ENCODE measurements at regions not wholly inside any gene's neighbourhood (a gene's known extent, or its start where the extent isn't known, plus 50 kb on each side); places are given as distances from the start of the nearest gene placed in this dataset.
"Not testable (repeated sequence)": the region's sequence is repeated elsewhere in the genome, so short reads cannot be mapped to it uniquely, and the experiment has no call there.

GRCh38 chr18:5705393-5705792 lies 161.6 kb upstream of the EPB41L3 start:
- H3K9me3 Mint-ChIP-seq (ENCODE audit: low read depth) = peaks cover 2% of the 10 kb centered on the region

GRCh38 chr18:5704847-5705246 lies 161.1 kb upstream of the EPB41L3 start:
- Mint-ChIP-seq H3K36me3 (no peaks in the 10 kb centered on the region), H3K27ac (no peak overlapping the region), H3K9me3 (ENCODE audit: low read depth) (peaks cover 2% of the 10 kb centered on the region), H3K4me3 (no peak overlapping the region), H3K27me3 (no peaks in the 10 kb centered on the region), H3K4me1 (no peaks in the 10 kb centered on the region)
- DNase-seq = no peak
- CTCF ChIA-PET = no interaction called here
- ATAC-seq = no peak

More at GRCh38 chr18:5705393-5705792, 161.6 kb upstream of the EPB41L3 start:
- Mint-ChIP-seq H3K4me3 (no peak overlapping the region), H3K4me1 (no peaks in the 10 kb centered on the region), H3K27ac (no peak overlapping the region), H3K27me3 (no peaks in the 10 kb centered on the region), H3K36me3 (no peaks in the 10 kb centered on the region)
- ATAC-seq = no peak
- DNase-seq = no peak
- CTCF ChIA-PET = no interaction called here

GRCh38 chr18:5702016-5702415 lies 158.2 kb upstream of the EPB41L3 start:
- CTCF ChIA-PET, ATAC-seq, H3K27ac Mint-ChIP-seq: not testable (repeated sequence)

GRCh38 chr18:5693699-5694294 lies 150.0 kb upstream of the EPB41L3 start:
- H3K27me3 Mint-ChIP-seq = no peaks in the 10 kb centered on the region
- DNase-seq (no peak), ATAC-seq (no peak)
- no peaks in the 10 kb centered on the region for H3K4me1 Mint-ChIP-seq
- H3K27ac Mint-ChIP-seq = no peak overlapping the region
- peaks cover 3% of the 10 kb centered on the region for H3K9me3 Mint-ChIP-seq (ENCODE audit: low read depth)
- H3K4me3 Mint-ChIP-seq = no peak overlapping the region
- no peaks in the 10 kb centered on the region for H3K36me3 Mint-ChIP-seq
- CTCF ChIA-PET = no interaction called here

More at GRCh38 chr18:5702016-5702415, 158.2 kb upstream of the EPB41L3 start:
- not testable (repeated sequence) for H3K27me3 Mint-ChIP-seq; DNase-seq; H3K4me1 Mint-ChIP-seq; H3K36me3 Mint-ChIP-seq; H3K9me3 Mint-ChIP-seq (ENCODE audit: low read depth); H3K4me3 Mint-ChIP-seq

- no peak overlapping the region for H3K27ac Mint-ChIP-seq
- no peaks in the 10 kb centered on the region for H3K36me3 Mint-ChIP-seq
- H3K4me1 Mint-ChIP-seq = no peaks in the 10 kb centered on the region
- H3K27me3 Mint-ChIP-seq = no peaks in the 10 kb centered on the region
- no peak for ATAC-seq
- DNase-seq = no peak
- no peaks in the 10 kb centered on the region for H3K9me3 Mint-ChIP-seq (ENCODE audit: low read depth)
- CTCF ChIA-PET = no interaction called here
- no peak overlapping the region for H3K4me3 Mint-ChIP-seq
Observed at GRCh38 chr18:5678779-5679406, 135.1 kb upstream of the EPB41L3 start.

- Mint-ChIP-seq H3K27me3 (no peaks in the 10 kb centered on the region), H3K4me3 (no peak overlapping the region)
Observed at GRCh38 chr18:5678278-5678677, 134.5 kb upstream of the EPB41L3 start.

GRCh38 chr18:5673616-5674015 lies 129.8 kb upstream of the EPB41L3 start:
- CTCF ChIA-PET = no interaction called here
- Mint-ChIP-seq H3K4me1 (no peaks in the 10 kb centered on the region), H3K4me3 (no peak overlapping the region), H3K27me3 (no peaks in the 10 kb centered on the region), H3K36me3 (no peaks in the 10 kb centered on the region), H3K27ac (no peak overlapping the region), H3K9me3 (ENCODE audit: low read depth) (no peaks in the 10 kb centered on the region)
- DNase-seq = no peak
- ATAC-seq = no peak

More at GRCh38 chr18:5678278-5678677, 134.5 kb upstream of the EPB41L3 start:
- H3K36me3 Mint-ChIP-seq = no peaks in the 10 kb centered on the region
- ATAC-seq (no peak), DNase-seq (no peak)
- CTCF ChIA-PET = no interaction called here
- H3K9me3 Mint-ChIP-seq (ENCODE audit: low read depth) = no peaks in the 10 kb centered on the region
- H3K27ac Mint-ChIP-seq = no peak overlapping the region
- no peaks in the 10 kb centered on the region for H3K4me1 Mint-ChIP-seq

- Mint-ChIP-seq H3K27me3 (no peaks in the 10 kb centered on the region), H3K4me1 (no peaks in the 10 kb centered on the region), H3K4me3 (no peak overlapping the region), H3K36me3 (no peaks in the 10 kb centered on the region), H3K9me3 (ENCODE audit: low read depth) (no peaks in the 10 kb centered on the region), H3K27ac (no peak overlapping the region)
- CTCF ChIA-PET = no interaction called here
- ATAC-seq = no peak
- no peak for DNase-seq
Observed at GRCh38 chr18:5669585-5669984, 125.8 kb upstream of the EPB41L3 start.

- H3K4me3 Mint-ChIP-seq = no peak overlapping the region
- H3K9me3 Mint-ChIP-seq (ENCODE audit: low read depth) = no peaks in the 10 kb centered on the region
- DNase-seq = no peak
- no peaks in the 10 kb centered on the region for H3K36me3 Mint-ChIP-seq
- H3K27ac Mint-ChIP-seq = no peak overlapping the region
- no peak for ATAC-seq
- no peaks in the 10 kb centered on the region for H3K4me1 Mint-ChIP-seq
- CTCF ChIA-PET = no interaction called here
- H3K27me3 Mint-ChIP-seq = no peaks in the 10 kb centered on the region
Observed at GRCh38 chr18:5668087-5668715, 124.4 kb upstream of the EPB41L3 start.

GRCh38 chr18:5667356-5667755 lies 123.6 kb upstream of the EPB41L3 start:
- H3K4me1 Mint-ChIP-seq = no peaks in the 10 kb centered on the region
- no peaks in the 10 kb centered on the region for H3K9me3 Mint-ChIP-seq (ENCODE audit: low read depth)
- no peaks in the 10 kb centered on the region for H3K27me3 Mint-ChIP-seq
- ATAC-seq (no peak), DNase-seq (no peak)
- H3K36me3 Mint-ChIP-seq = no peaks in the 10 kb centered on the region
- H3K27ac Mint-ChIP-seq = no peak overlapping the region
- no peak overlapping the region for H3K4me3 Mint-ChIP-seq
- CTCF ChIA-PET = no interaction called here

GRCh38 chr18:5662586-5663090 lies 118.8 kb upstream of the EPB41L3 start:
- CTCF ChIA-PET = no interaction called here
- no peaks in the 10 kb centered on the region for H3K27me3 Mint-ChIP-seq
- DNase-seq = no peak
- H3K27ac Mint-ChIP-seq = no peak overlapping the region
- no peak for ATAC-seq
- no peaks in the 10 kb centered on the region for H3K9me3 Mint-ChIP-seq (ENCODE audit: low read depth)
- no peaks in the 10 kb centered on the region for H3K36me3 Mint-ChIP-seq
- H3K4me1 Mint-ChIP-seq = no peaks in the 10 kb centered on the region
- H3K4me3 Mint-ChIP-seq = no peak overlapping the region

- H3K36me3 Mint-ChIP-seq = no peaks in the 10 kb centered on the region
- H3K4me1 Mint-ChIP-seq = no peaks in the 10 kb centered on the region
- no peaks in the 10 kb centered on the region for H3K27me3 Mint-ChIP-seq
- no peaks in the 10 kb centered on the region for H3K9me3 Mint-ChIP-seq (ENCODE audit: low read depth)
- ATAC-seq (no peak), DNase-seq (no peak)
- CTCF ChIA-PET = no interaction called here
- H3K27ac Mint-ChIP-seq = no peak overlapping the region
- H3K4me3 Mint-ChIP-seq = no peak overlapping the region
Observed at GRCh38 chr18:5661179-5661578, 117.4 kb upstream of the EPB41L3 start.

- DNase-seq (no peak), ATAC-seq (no peak)
- CTCF ChIA-PET = no interaction called here
Observed at GRCh38 chr18:5653802-5654201, 110.0 kb upstream of the EPB41L3 start.

GRCh38 chr18:5651736-5652135 lies 107.9 kb upstream of the EPB41L3 start:
- no peak overlapping the region for H3K4me3 Mint-ChIP-seq
- H3K27me3 Mint-ChIP-seq = no peaks in the 10 kb centered on the region
- H3K4me1 Mint-ChIP-seq = no peaks in the 10 kb centered on the region
- ATAC-seq (no peak), DNase-seq (no peak)
- CTCF ChIA-PET = no interaction called here
- H3K9me3 Mint-ChIP-seq (ENCODE audit: low read depth) = no peaks in the 10 kb centered on the region
- H3K27ac Mint-ChIP-seq = no peak overlapping the region
- H3K36me3 Mint-ChIP-seq = no peaks in the 10 kb centered on the region

More at GRCh38 chr18:5653802-5654201, 110.0 kb upstream of the EPB41L3 start:
- Mint-ChIP-seq H3K36me3 (no peaks in the 10 kb centered on the region), H3K9me3 (ENCODE audit: low read depth) (no peaks in the 10 kb centered on the region), H3K27ac (no peak overlapping the region), H3K27me3 (no peaks in the 10 kb centered on the region), H3K4me1 (no peaks in the 10 kb centered on the region), H3K4me3 (no peak overlapping the region)
